GM12875 (cell line): ENCODE measurements at regions not wholly inside any gene's neighbourhood (a gene's known extent, or its start where the extent isn't known, plus 50 kb on each side); places are given as distances from the start of the nearest gene placed in this dataset.

Source experiments
- H3K4me3 ChIP-seq: one replicate; pipeline ENCODE4 v1.5.1; 2011; ENCODE audit warnings: low read depth, low read length, control low read depth
- CTCF ChIP-seq: IDR thresholded peaks from 2 replicates; pipeline ENCODE4 v1.5.1; 2011; ENCODE audit warnings: low read depth, mild to moderate bottlenecking, control low read depth, inconsistent platforms, low read length, moderate library complexity, borderline replicate concordance; ENCODE audit not compliant: insufficient read depth

DNA sequence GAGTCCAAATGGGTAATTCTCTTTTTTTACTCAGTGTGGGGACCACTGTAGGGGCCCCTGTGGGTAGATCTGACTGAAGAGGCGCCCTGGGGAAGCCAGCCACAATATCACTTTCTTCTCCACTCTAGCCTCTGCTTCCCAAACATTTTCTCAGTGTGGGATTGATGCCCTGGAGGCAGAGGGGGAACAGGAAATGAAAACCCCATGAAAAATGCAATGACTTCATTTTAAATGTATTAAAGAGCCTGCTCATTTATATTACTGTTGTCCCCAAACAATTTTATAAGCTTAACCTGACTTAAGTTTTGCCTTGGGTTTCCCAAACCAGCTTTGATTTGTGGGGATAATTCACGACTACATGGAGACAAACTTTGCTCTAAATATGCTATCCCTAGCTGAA is 181.9 kb downstream of the C1orf94 start:
- H3K4me3 ChIP-seq, result no peak overlapping the region
- no peak for TF ChIP-seq CTCF

DNA sequence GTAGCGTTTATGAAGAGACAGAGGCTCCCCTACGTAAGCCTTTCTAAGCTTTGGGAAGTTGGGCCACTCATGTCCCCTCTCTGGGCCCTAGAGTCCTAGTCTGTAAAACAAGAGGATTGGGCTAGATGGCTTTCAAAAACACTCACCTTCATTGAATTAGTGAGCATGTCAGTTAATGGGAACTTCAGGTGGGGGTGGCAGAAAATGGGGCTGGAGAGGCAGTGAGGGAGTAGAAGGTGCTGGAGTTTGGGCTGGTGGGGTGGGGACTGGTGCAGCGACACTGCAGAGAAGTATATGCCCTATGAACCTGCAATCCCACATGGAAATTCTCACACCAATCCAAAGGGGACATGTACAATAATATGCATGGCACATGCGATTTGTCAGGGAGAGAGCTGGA is 182.7 kb downstream of the C1orf94 start:
- H3K4me3 ChIP-seq, result no peak overlapping the region
- no peak for TF ChIP-seq CTCF

GRCh38 chr1:34360574-34360973 is 183.9 kb downstream of the C1orf94 start:
- no peak for TF ChIP-seq CTCF

GRCh38 chr1:34361121-34361520 is 184.4 kb downstream of the C1orf94 start:
- TF ChIP-seq CTCF, result no peak
- H3K4me3 ChIP-seq, result no peak overlapping the region

More at GRCh38 chr1:34360574-34360973, 183.9 kb downstream of the C1orf94 start:
- no peak overlapping the region for H3K4me3 ChIP-seq

DNA sequence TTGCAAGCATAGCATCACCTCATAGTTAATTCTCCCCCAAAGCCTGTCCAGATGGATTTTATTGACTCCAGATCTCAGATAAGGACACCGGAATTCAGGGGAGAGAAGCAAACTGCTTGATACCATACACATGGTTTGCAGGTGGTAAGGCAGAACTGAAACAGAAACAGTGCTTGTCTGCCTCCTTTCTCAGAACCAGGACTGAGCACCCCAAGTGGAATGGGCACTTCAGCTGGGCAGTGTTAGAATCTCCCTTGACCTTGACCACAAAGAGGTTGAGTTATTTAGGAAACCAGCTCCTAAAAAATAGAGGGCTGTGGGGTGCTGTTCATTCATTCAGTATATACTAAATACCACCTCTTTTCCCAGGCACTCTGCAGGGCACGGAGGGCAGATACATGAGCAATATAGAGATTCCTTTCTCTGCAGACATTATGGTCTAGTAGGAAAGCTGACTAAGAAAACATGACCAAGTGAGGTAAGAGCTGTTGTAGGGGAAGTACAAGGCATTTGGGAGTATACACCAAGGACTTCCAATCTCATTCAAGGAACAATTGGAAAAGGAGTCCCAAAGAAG is 185.2 kb downstream of the C1orf94 start:
- no peak overlapping the region for H3K4me3 ChIP-seq
- TF ChIP-seq CTCF, result no peak

DNA sequence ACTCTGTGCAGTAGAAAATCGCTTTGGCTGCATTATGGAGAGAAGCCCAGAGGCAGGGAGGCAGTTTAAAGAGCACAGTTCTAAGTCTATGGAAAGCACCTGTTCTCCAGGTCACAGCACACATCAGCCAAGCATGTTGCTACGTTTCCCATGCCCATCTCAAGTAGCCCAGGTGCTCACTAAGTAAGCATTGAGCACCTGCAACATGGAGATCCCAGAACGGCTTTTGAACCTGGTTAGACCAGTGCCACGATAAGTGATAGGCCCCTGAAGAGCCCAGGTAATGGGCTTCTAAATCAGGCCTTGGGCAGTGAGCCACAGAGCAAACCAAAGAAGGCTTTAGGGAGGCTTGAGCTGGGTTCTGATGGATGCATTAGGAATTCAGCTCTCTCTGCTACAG is 186.2 kb downstream of the C1orf94 start:
- TF ChIP-seq CTCF, result no peak
- H3K4me3 ChIP-seq, result no peak overlapping the region

DNA sequence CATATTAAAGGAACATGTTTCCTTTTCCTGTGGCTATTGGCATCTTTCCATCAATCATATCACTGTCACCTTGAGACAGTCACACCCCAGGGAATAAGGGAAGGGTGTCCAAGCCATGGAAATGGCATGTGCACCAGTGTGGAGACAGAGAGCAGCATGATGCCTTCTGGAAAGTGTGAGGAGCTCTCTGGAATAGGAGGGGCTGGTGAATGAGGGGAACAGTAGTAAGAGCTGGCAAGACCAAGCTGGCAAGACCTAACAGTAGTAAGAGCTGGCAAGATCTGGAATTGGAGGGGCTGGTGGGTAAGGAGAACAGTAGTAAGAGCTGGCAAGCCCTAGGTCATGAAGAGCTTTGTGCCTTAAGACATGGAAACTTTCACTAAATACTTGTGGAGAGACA is 186.7 kb downstream of the C1orf94 start:
- no peak overlapping the region for H3K4me3 ChIP-seq
- no peak for TF ChIP-seq CTCF
